H9 (cell line): ENCODE measurements at regions not wholly inside any gene's neighbourhood (a gene's known extent, or its start where the extent isn't known, plus 50 kb on each side); places are given as distances from the start of the nearest gene placed in this dataset.

Experiments
- DNase-seq: peaks from one replicate; pipeline ENCODE4 v3.0.0-alpha.2; 2017
- H2AFZ ChIP-seq: one replicate; pipeline ENCODE4 v1.6.1; 2013; ENCODE audit warnings: mild to moderate bottlenecking, low read length, control low read depth, moderate library complexity
- H2AK5ac ChIP-seq: 2 replicates; pipeline ENCODE4 v1.6.1; 2013; ENCODE audit warnings: low read length, control low read depth, mixed read lengths; ENCODE audit not compliant: insufficient read length
- H2BK120ac ChIP-seq: one replicate; pipeline ENCODE4 v1.6.1; 2013; ENCODE audit warnings: low read depth, mild to moderate bottlenecking, low read length, control low read depth, inconsistent platforms; ENCODE audit not compliant: poor library complexity, severe bottlenecking
- H2BK12ac ChIP-seq: 2 replicates; pipeline ENCODE4 v1.6.1; 2013; ENCODE audit warnings: low read length, control low read depth, mixed read lengths, low read depth; ENCODE audit not compliant: insufficient read length
- H2BK15ac ChIP-seq: 2 replicates; pipeline ENCODE4 v1.6.1; 2013; ENCODE audit warnings: low read depth, low read length, control low read depth
- H2BK20ac ChIP-seq: one replicate; pipeline ENCODE4 v1.6.1; 2013; ENCODE audit warnings: low read depth, mild to moderate bottlenecking, low read length, control low read depth, inconsistent platforms; ENCODE audit not compliant: poor library complexity, severe bottlenecking
- H2BK5ac ChIP-seq: 2 replicates; pipeline ENCODE4 v1.6.1; 2013; ENCODE audit warnings: low read length, control low read depth, mixed read lengths; ENCODE audit not compliant: insufficient read length
- H3K14ac ChIP-seq: 2 replicates; pipeline ENCODE4 v1.6.1; 2013; ENCODE audit warnings: low read length, control low read depth; ENCODE audit not compliant: insufficient read depth
- H3K18ac ChIP-seq: 2 replicates; pipeline ENCODE4 v1.6.1; 2013; ENCODE audit warnings: low read depth, mild to moderate bottlenecking, mixed read lengths, low read length, control low read depth; ENCODE audit not compliant: insufficient read length
- H3K23ac ChIP-seq: 2 replicates; pipeline ENCODE4 v1.6.1; 2013; ENCODE audit warnings: low read length, control low read depth, mixed read lengths, low read depth; ENCODE audit not compliant: insufficient read length
- H3K23me2 ChIP-seq: 2 replicates; pipeline ENCODE4 v1.6.1; 2013; ENCODE audit warnings: low read depth, mild to moderate bottlenecking, mixed read lengths, low read length, control low read depth; ENCODE audit not compliant: insufficient read length, poor library complexity, severe bottlenecking
- H3K27ac ChIP-seq: 2 replicates; pipeline ENCODE4 v1.5.1; 2013; ENCODE audit warnings: low read length, control low read depth, mixed read lengths, low read depth; ENCODE audit not compliant: insufficient read length
- H3K27me3 ChIP-seq: 2 replicates; pipeline ENCODE4 v1.6.1; 2013; ENCODE audit warnings: low read length, control low read depth, inconsistent platforms; ENCODE audit not compliant: insufficient read depth
- H3K4ac ChIP-seq: 2 replicates; pipeline ENCODE4 v1.6.1; 2013; ENCODE audit warnings: low read depth, mild to moderate bottlenecking, control low read depth, inconsistent platforms, low read length, moderate library complexity
- H3K4me1 ChIP-seq: 2 replicates; pipeline ENCODE4 v1.6.1; 2013; ENCODE audit warnings: low read length, control low read depth, inconsistent platforms; ENCODE audit not compliant: insufficient read depth
- H3K4me2 ChIP-seq: 2 replicates; pipeline ENCODE4 v1.6.1; 2013; ENCODE audit warnings: low read length, control low read depth, mixed read lengths; ENCODE audit not compliant: insufficient read length, insufficient read depth
- H3K56ac ChIP-seq: 2 replicates; pipeline ENCODE4 v1.6.1; 2013; ENCODE audit warnings: low read depth, mild to moderate bottlenecking, mixed read lengths, low read length, control low read depth; ENCODE audit not compliant: insufficient read length
- H3K79me1 ChIP-seq: 2 replicates; pipeline ENCODE4 v1.6.1; 2013; ENCODE audit warnings: low read depth, mild to moderate bottlenecking, moderate library complexity, low read length, control low read depth, inconsistent platforms; ENCODE audit not compliant: insufficient read depth, poor library complexity, severe bottlenecking
- H3K79me2 ChIP-seq: 2 replicates; pipeline ENCODE4 v1.6.1; 2013; ENCODE audit warnings: low read length, control low read depth, inconsistent platforms; ENCODE audit not compliant: insufficient read depth
- H3K9ac ChIP-seq: 2 replicates; pipeline ENCODE4 v1.6.1; 2013; ENCODE audit warnings: low read length, control low read depth, mixed read lengths; ENCODE audit not compliant: insufficient read length; ENCODE audit errors: extremely low read depth
- H3K9me3 ChIP-seq: one replicate; pipeline ENCODE4 v1.6.1; 2013; ENCODE audit warnings: low read depth, low read length, inconsistent platforms; ENCODE audit not compliant: control insufficient read depth
- H3T11ph ChIP-seq: one replicate; pipeline ENCODE4 v1.6.1; 2013; ENCODE audit warnings: mild to moderate bottlenecking, low read length, control low read depth, inconsistent platforms
- H4K20me1 ChIP-seq: one replicate; pipeline ENCODE4 v1.6.1; 2013; ENCODE audit not compliant: control insufficient read depth, insufficient read length, insufficient read depth
- H4K5ac ChIP-seq: 2 replicates; pipeline ENCODE4 v1.6.1; 2013; ENCODE audit warnings: low read depth, mild to moderate bottlenecking, mixed read lengths, low read length, control low read depth; ENCODE audit not compliant: insufficient read length
- H4K8ac ChIP-seq: replicated peaks from 2 replicates; pipeline ENCODE4 v1.6.1; 2013; ENCODE audit warnings: low read length, control low read depth, mixed read lengths, low read depth; ENCODE audit not compliant: insufficient read length
- H4K91ac ChIP-seq: 2 replicates; pipeline ENCODE4 v1.6.1; 2013; ENCODE audit warnings: low read depth, mild to moderate bottlenecking, moderate library complexity, mixed read lengths, low read length, control low read depth; ENCODE audit not compliant: insufficient read length
- H3K27ac Mint-ChIP-seq, 3 experiments: 2 replicates in 2 of 3; 3 replicates in 1 of 3; pipeline ENCODE4 v1.8.0; 2020 to 2021; ENCODE audit warnings: mixed read lengths in 3 of 3, mild to moderate bottlenecking in 1 of 3, moderate library complexity in 1 of 3
- H3K27me3 Mint-ChIP-seq: 2 replicates; pipeline ENCODE4 v1.8.0; 2021; ENCODE audit warnings: low read depth, mild to moderate bottlenecking, moderate library complexity, mixed read lengths
- H3K36me3 Mint-ChIP-seq, 3 experiments: 2 replicates in 2 of 3; 3 replicates in 1 of 3; pipeline ENCODE4 v1.8.0; 2020 to 2021; ENCODE audit warnings: low read depth in 3 of 3, mixed read lengths in 3 of 3; ENCODE audit not compliant: insufficient read depth in 1 of 3
- H3K4me1 Mint-ChIP-seq, 2 experiments: 2 replicates each; pipeline ENCODE4 v1.8.0; 2020; ENCODE audit warnings: mixed read lengths in 2 of 2
- H3K4me3 Mint-ChIP-seq, 2 experiments: 2 replicates in 1 of 2; 3 replicates in 1 of 2; pipeline ENCODE4 v1.8.0; 2020 to 2021; ENCODE audit warnings: mild to moderate bottlenecking in 2 of 2, mixed read lengths in 2 of 2, moderate library complexity in 1 of 2
- H3K9me3 Mint-ChIP-seq, 2 experiments: 2 replicates in 1 of 2; 3 replicates in 1 of 2; pipeline ENCODE4 v1.8.0; 2020; ENCODE audit warnings: mild to moderate bottlenecking in 2 of 2, mixed read lengths in 2 of 2, moderate library complexity in 1 of 2
- WGBS: extraction: QIAGEN DNeasy Blood & Tissue Kit; methylation state at CpG from one replicate; pipeline ENCODE4 v1.1.7; 2013; ENCODE audit warnings: missing lambda C conversion rate, low lambda C conversion rate, mixed read lengths; ENCODE audit not compliant: insufficient read length; ENCODE audit errors: extremely low coverage; 5-methylcytosine and 5-hydroxymethylcytosine counted together
- TF ChIP-seq, protein P1 (sequence below): fragments of 200-600 bp; sonication (generic); conservative IDR thresholded peaks from 3 replicates; pipeline ENCODE4 v1.8.0; 2021; ENCODE audit warnings: antibody characterized with exemption, mild to moderate bottlenecking

DNA sequence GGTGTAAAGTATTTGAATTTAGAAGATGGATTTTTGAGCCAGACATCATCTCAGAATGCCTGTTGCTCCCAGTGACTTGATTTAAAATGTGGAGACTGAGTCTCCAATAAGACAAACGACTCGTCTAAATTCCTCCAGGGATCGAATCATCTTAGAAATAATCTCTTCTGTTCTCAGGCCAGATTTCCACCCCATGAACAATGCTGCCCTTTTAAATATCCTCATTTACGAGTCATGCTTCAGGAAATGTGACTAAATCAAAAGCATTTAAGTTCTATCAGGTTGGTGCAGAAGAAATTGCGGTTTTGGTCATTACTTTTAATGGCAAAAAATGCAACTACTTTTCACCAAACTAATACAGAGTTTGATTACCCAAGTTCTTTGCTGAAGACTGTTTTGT, 684.6 kb upstream of the SOX11 start:
- H3K4me1 ChIP-seq = no peaks in the 10 kb centered on the region; the same call in 1 of the 2 replicates
- H4K5ac ChIP-seq = no peak overlapping the region
- H3T11ph ChIP-seq = no peak overlapping the region
- no peak overlapping the region for H3K14ac ChIP-seq
- H2BK5ac ChIP-seq = no peak overlapping the region
- no peak overlapping the region for H2AFZ ChIP-seq
- no peak overlapping the region for H3K4me2 ChIP-seq
- H3K56ac ChIP-seq = no peak overlapping the region
- DNase-seq = no peak
- Mint-ChIP-seq H3K4me1 (peaks cover 10 to 32% of the 10 kb centered on the region in 2 experiments), H3K36me3 (peaks cover 0 to 5% (median 3%) of the 10 kb centered on the region in 3 experiments; a peak in 4 of 7 replicates), H3K27ac (no peak overlapping the region), H3K9me3 (peaks cover 4 to 7% of the 10 kb centered on the region in 2 experiments; a peak in 4 of 5 replicates), H3K27me3 (no peaks in the 10 kb centered on the region; the same call in 1 of the 2 replicates), H3K4me3 (no peak overlapping the region)
- H4K91ac ChIP-seq = no peak overlapping the region
- H3K79me2 ChIP-seq = no peaks in the 10 kb centered on the region
- H3K27ac ChIP-seq = no peak overlapping the region
- H3K9ac ChIP-seq = no peak overlapping the region
- no peak overlapping the region for H3K4ac ChIP-seq
- no peaks in the 10 kb centered on the region for H3K23me2 ChIP-seq
- no CpG with 5 or more reads among the region's 5 CpGs for WGBS
- H2BK12ac ChIP-seq = no peak overlapping the region
- H4K8ac ChIP-seq = no peak overlapping the region
- H2BK20ac ChIP-seq = no peak overlapping the region
- H3K9me3 ChIP-seq = no peaks in the 10 kb centered on the region
- no peak overlapping the region for H2AK5ac ChIP-seq
- no peaks in the 10 kb centered on the region for H4K20me1 ChIP-seq
- H3K18ac ChIP-seq = no peak overlapping the region
- TF ChIP-seq, protein P1, sequence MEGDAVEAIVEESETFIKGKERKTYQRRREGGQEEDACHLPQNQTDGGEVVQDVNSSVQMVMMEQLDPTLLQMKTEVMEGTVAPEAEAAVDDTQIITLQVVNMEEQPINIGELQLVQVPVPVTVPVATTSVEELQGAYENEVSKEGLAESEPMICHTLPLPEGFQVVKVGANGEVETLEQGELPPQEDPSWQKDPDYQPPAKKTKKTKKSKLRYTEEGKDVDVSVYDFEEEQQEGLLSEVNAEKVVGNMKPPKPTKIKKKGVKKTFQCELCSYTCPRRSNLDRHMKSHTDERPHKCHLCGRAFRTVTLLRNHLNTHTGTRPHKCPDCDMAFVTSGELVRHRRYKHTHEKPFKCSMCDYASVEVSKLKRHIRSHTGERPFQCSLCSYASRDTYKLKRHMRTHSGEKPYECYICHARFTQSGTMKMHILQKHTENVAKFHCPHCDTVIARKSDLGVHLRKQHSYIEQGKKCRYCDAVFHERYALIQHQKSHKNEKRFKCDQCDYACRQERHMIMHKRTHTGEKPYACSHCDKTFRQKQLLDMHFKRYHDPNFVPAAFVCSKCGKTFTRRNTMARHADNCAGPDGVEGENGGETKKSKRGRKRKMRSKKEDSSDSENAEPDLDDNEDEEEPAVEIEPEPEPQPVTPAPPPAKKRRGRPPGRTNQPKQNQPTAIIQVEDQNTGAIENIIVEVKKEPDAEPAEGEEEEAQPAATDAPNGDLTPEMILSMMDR = no peak
- H2BK15ac ChIP-seq = no peak overlapping the region
- no peaks in the 10 kb centered on the region for H3K27me3 ChIP-seq
- H3K79me1 ChIP-seq = no peaks in the 10 kb centered on the region
- H3K23ac ChIP-seq = no peak overlapping the region
- H2BK120ac ChIP-seq = no peak overlapping the region
